ENCODE measurements at regions not wholly inside any gene's neighbourhood (a gene's known extent, or its start where the extent isn't known, plus 50 kb on each side); places are given as distances from the start of the nearest gene placed in this dataset.

GRCh38 chr18:28768791-28769768 is 592.1 kb upstream of the CDH2 start:
- Mint-ChIP-seq H3K4me3 (no peak overlapping the region), H3K27me3 (no peaks in the 10 kb centered on the region), H3K4me1 (ENCODE audit: unreplicated experiment) (peaks cover 6% of the 10 kb centered on the region), H3K36me3 (no peaks in the 10 kb centered on the region), H3K9me3 (no peaks in the 10 kb centered on the region), H3K27ac (no peak overlapping the region)
- DNase-seq (ENCODE audit: extremely low spot score, unreplicated experiment): no peak
- TF ChIP-seq CTCF (conservative IDR thresholded peaks at IDR 0.05): no peak

DNA sequence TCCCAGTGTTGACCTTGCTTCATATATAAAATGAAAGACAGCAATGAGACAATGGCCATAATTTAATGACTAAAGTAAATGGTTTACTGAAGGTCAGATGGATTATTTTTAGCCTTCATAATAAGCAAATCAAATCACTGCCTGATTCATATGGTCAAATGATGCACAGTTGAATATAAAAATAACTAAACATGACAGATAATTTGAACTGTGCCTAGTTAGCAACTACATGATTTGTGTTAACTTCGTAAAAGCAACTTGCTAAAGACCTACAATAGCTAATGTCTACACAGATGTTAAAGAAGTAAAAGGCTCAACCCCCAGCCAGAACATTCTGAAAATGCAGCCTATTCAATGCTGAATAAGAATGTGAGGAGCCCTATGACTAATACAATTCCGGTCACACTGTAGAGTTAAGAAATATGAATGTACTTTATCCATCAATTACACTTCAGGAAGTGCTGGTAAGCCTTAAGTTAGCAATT is 590.8 kb upstream of the CDH2 start:
- no peak for TF ChIP-seq CTCF (conservative IDR thresholded peaks at IDR 0.05)
- Mint-ChIP-seq H3K4me1 (ENCODE audit: unreplicated experiment) (peaks cover 6% of the 10 kb centered on the region), H3K27me3 (no peaks in the 10 kb centered on the region), H3K4me3 (no peak overlapping the region), H3K36me3 (no peaks in the 10 kb centered on the region), H3K9me3 (no peaks in the 10 kb centered on the region), H3K27ac (no peak overlapping the region)
- DNase-seq (ENCODE audit: extremely low spot score, unreplicated experiment): no peak

DNA sequence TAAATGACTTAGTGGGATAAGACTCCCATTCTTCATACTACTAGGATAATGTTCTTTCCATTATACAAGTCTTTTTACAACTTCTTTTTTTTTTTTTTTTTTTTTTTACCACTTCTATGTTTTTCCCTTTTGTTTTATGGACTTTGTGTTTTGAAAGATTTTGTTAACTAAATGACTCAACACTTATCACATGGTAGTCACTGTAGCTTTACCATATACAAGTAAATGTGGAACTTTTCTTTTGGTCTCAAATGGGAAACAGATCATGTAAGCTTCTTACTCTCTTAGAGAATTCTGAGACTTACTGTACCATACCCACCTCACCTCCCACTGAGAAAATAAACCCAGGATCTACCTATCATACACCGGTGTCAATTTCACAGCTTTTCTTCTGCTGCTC is 590.3 kb upstream of the CDH2 start:
- Mint-ChIP-seq H3K36me3 (no peaks in the 10 kb centered on the region), H3K4me3 (no peak overlapping the region), H3K4me1 (ENCODE audit: unreplicated experiment) (peaks cover 6% of the 10 kb centered on the region), H3K27ac (no peak overlapping the region), H3K27me3 (no peaks in the 10 kb centered on the region), H3K9me3 (no peaks in the 10 kb centered on the region)
- DNase-seq (ENCODE audit: extremely low spot score, unreplicated experiment): no peak
- TF ChIP-seq CTCF (conservative IDR thresholded peaks at IDR 0.05): no peak

GRCh38 chr18:28766721-28767120 is 589.8 kb upstream of the CDH2 start:
- Mint-ChIP-seq H3K9me3 (no peaks in the 10 kb centered on the region), H3K36me3 (no peaks in the 10 kb centered on the region), H3K27ac (no peak overlapping the region), H3K27me3 (no peaks in the 10 kb centered on the region), H3K4me1 (ENCODE audit: unreplicated experiment) (peaks cover 8% of the 10 kb centered on the region), H3K4me3 (no peak overlapping the region)
- no peak for TF ChIP-seq CTCF (conservative IDR thresholded peaks at IDR 0.05)
- DNase-seq (ENCODE audit: extremely low spot score, unreplicated experiment): no peak

DNA sequence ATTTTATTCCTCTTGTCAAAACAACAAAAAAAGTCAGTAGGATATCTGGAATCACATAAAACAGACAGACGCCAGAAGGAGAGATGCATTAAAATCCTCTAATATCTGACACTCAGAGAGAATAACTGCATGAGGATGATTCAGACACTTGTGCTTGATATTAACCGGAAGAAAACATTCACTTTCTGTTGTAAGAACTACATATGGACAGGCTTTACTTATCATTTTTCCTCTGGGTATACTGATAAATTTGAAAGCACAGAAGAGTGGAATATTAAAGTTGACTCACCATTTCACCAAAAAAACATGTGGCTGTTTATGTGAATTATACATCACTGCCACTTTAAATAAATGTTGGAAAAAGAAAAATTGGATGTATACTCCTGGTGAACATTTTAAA is 589.1 kb upstream of the CDH2 start:
- no peaks in the 10 kb centered on the region for H3K9me3 Mint-ChIP-seq
- no peaks in the 10 kb centered on the region for H3K36me3 Mint-ChIP-seq
- no peaks in the 10 kb centered on the region for H3K27me3 Mint-ChIP-seq
- no peak for DNase-seq (ENCODE audit: extremely low spot score, unreplicated experiment)
- H3K4me3 Mint-ChIP-seq: no peak overlapping the region
- H3K27ac Mint-ChIP-seq: no peak overlapping the region
- no peak for TF ChIP-seq CTCF (conservative IDR thresholded peaks at IDR 0.05)
- H3K4me1 Mint-ChIP-seq (ENCODE audit: unreplicated experiment): peaks cover 11% of the 10 kb centered on the region
